CMK (cell line): ENCODE measurements at regions not wholly inside any gene's neighbourhood (a gene's known extent, or its start where the extent isn't known, plus 50 kb on each side); places are given as distances from the start of the nearest gene placed in this dataset.
"Not testable (repeated sequence)": the region's sequence is repeated elsewhere in the genome, so short reads cannot be mapped to it uniquely, and the experiment has no call there.

ENCODE experiments used
- DNase-seq: peaks from one replicate; pipeline ENCODE4 v3.0.0-alpha.2; 2010; ENCODE audit warnings: low read depth

DNA sequence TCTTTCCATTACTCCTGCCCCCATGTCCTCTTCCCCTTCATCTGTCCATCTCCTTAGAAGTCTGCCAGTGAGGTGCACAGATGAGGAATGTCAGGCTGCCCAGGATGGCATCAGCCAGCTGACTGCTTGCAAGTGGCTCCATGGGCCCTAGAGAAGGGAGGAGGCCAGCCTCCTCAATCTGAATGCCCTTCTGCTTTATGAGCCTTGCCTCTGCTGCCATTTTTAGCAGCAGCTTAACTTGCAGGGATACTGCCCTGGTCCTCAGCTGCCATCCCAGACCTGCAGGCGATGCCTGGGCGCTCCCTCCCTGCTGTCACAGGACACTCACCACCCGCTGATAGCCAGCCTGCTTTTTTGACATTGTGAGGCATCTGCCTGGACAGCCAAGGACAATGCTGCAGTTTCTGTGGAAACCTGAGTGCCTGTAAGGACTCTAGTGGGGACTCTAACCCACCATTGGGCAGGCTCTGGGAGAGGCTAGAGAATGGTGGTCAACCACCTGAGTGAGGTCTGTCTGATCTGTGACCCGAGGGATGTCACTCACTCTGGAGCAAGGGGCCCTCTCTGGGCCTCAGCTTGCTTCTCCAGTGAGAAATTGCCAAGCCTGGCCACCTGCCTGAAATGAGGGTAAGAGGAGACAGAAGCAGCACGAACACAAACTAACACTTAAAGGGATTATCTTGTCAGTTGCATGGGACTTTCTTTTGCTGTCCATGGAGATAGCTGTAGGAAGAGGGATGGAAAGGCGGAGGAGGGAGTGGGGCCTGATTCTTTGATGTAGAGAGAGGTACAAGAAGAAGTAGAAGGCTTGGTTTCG, 185.0 kb downstream of the MIS18A start:
- no peak for DNase-seq

DNA sequence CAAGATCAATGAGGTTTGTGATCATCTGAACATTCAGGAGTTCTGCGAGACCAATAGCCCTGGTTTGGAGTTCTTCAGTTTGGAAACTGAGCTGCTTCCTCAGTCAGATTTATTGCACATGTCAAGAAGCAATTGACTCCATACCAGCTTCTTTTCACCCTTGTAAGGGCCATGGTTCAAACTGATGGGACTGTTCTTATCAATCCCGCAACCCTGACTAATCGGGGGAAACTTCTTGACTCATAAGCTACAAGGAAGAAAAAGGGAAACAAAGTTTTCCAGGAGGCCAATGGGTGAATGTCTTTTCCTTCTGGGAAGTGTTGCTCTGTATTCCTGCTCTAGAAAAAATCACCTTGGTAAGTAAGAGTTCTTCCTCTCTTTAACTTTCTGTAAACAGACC, 187.9 kb downstream of the MIS18A start:
- no peak for DNase-seq

- DNase-seq, result no peak
These were observed 189.1 kb downstream of the MIS18A start for GRCh38 chr21:32089766-32090165.

DNA sequence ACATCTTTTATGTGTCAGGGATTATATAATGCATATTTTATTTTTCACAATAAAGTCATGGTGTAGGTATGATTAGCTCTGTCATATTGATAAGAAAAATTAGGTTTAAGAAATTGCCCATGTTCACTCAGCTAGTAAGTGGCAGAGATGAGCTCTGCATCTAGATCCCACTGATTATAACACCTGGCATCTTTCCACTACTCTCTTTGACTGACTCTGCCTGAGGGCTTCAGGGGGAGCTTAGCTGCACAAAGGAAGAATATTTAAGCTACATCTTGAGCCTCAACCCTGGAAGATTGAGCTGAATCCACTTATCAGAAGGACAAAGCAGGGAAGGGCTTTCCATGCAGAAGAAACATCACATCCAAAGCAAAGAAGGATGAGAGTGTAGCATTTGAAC, 190.4 kb downstream of the MIS18A start:
- no peak for DNase-seq

GRCh38 chr21:32087447-32087846, 191.4 kb downstream of the MIS18A start:
- DNase-seq, result no peak

DNA sequence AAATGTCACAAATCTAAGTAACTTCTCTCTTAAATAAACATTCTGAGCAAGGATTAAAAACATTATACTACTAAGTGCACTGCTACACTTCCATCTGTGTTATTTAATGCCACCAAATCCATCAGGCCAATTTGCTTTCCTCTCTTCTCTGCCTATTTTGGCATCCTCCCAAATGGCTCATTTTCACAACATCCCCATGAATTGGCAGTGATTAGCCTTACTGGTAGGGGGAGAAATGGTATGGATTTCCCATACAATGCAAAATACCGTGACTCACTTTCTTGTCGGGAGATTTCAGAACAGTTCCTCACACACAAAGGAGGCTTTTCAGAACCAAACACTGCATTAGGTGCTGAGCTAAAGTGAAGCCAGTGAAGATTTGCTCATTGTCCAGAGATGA, 195.7 kb downstream of the MIS18A start:
- DNase-seq, result no peak

DNA sequence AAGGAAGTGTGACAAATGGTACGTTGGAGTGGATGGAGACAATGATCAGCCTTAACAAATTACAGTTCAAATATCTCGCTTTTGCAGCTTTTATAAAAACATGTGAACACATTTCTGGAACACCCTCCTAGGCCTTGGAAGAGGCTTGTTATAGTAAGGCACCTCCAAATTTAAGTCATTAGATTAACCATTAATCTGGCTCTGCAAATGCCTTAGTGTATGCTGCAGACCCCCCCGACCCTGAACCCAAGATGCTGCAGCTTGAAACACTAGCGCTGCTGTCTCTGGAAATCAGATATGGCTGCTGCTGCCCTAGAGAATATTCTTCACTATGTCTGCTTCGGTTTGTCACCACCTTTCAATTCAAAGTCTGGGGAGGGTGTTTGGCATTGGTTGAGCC, 196.4 kb downstream of the MIS18A start:
- DNase-seq, result no peak

- DNase-seq, result no peak
These were observed 200.8 kb downstream of the HUNK start for GRCh38 chr21:32073593-32073992.

DNA sequence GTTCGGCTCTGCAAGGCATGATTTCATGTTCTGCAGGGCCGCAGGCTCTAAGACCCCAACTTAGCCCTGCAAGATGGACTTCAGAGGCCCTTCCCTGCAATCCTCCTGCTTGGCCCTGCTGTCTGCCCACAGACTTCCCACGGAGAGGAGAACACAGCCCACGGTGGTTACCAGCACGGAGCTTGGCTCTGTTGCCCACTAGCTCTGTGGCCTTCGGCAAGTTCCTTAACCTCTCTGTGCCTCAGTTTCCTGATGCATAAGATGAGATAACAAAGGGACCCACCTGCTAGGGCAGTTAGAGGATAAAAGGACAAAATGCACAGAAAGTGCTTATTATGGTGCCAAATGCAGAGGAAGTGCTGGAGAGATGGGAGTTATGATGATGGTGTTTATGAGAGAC, 200.4 kb downstream of the HUNK start:
- no peak for DNase-seq

DNA sequence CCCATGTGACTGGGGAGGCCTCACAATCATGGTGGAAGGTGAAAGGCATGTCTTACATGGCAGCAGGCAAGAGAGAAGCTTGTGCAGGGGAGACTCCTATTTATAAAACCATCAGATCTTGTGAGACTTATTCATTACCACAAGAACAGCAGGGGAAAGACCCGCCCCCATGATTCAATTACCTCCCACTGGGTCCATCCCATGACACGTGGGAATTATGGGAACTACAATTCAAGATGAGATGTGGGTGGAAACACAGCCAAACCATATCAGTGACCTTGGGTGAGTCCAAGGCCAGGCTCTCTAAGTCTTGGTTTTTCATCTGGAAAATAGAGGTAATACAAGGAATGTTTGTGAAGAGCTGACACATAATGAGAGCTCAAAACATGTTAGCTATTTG, 198.8 kb downstream of the HUNK start:
- DNase-seq, result not testable (repeated sequence)

DNA sequence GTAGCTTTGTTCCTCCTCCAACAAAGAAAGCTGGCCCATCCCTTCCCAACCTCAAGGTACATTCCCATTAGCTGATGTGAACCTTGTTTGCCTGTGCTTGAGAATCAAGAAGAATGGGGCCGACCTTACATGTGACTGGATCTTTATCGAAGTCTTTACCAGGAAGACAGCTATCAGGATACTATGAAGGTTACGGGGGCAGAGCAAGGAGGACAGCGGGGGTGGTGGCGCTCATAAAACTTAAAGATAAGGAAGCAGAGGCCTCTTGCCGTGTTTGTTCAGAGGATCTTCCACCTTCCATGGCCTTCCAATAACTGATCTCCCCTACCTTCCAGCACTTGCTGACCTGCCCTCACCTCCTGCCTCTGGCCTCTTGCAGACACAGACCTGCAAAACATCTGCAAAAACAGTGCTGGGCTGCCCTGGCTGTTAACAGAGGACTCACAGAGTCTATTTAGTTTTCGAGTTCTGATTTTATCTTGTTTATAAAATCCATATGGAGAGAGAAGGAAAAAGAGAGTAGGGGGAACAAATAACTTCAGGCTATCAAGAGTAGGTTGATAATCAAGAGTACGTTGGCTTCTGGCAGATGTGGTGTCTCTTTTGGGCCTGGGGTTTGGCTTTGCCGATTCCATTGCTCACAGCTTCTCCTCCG, 198.0 kb downstream of the HUNK start:
- no peak for DNase-seq

DNA sequence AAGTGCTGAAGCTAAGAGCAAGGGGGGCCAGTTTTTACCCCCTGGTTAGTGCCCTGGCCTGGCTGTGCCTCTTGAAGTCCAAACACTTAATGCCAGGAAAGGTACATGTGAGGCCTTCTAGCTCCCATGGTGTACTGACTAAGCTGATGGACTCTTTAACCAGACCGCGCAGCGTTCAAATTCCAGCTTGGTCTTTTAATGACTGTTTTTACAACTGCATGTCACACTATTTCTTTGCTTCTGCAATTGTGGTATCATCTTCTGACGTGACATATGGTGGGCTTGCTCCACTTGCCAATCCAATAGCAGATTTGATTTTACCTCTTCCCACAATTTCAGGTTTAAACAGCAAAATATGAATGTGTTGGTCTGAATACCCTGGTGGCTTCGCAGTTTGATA, 197.3 kb downstream of the HUNK start:
- no peak for DNase-seq

DNA sequence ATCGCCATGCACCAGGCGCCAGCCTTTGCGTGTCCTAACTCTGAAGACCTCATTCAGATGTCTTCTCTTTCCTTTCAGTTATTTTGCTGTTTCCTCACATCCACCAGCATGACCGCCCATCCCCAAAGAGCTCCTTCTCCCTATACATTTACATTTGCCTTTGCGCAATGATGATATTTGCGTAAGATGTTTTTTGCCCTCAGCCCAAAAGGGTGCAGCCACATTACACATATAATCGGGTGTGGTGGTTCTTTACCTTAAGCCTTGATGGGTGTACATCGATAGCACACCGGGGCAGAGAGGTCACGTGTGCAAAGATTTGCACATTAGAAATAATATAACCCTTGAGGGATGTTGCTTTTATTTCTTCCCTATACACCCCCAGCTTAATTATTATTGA, 192.8 kb downstream of the HUNK start:
- DNase-seq, result no peak

GRCh38 chr21:32064281-32064910, 191.6 kb downstream of the HUNK start:
- no peak for DNase-seq

- DNase-seq, result no peak
These were observed 189.9 kb downstream of the HUNK start for GRCh38 chr21:32062591-32063227.

DNA sequence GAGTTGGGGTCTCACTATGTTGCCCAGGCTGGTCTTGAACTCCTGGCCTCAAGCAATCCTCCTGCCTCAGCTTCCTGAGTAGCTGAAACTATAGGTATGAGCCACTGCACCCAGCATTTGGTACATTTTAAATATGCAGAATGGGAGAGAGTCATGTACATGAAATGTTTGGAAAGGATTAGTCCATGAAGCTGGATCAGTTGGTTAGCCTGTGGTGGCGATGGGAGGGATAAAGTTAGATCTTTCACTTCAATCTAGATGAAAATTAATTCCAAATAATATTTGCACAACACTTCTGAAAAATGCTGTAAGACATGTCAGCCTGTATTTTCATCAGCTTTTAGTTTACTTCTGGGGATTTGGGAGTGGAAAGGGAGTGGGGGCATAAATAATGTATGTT, 188.9 kb downstream of the HUNK start:
- no peak for DNase-seq

DNA sequence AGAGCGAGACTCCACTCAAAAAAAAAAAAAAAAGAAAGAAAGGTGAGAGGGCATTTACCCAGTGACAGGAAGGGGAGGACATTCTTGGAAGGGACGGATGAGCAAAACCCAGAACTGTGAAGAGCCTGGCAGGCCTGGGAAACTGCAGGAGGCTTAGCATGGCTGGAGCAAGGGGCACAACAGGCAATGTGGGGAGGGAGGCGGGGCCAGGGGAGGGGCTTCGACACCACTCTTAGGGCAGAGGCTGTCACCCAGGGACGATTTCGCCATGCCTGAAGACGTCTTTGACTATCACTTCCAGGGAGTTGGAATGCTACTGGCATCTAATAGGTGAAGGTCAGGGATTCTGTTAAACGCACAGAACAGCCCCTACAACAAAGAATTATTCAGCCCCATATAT, 184.0 kb downstream of the HUNK start:
- DNase-seq, result no peak

DNA sequence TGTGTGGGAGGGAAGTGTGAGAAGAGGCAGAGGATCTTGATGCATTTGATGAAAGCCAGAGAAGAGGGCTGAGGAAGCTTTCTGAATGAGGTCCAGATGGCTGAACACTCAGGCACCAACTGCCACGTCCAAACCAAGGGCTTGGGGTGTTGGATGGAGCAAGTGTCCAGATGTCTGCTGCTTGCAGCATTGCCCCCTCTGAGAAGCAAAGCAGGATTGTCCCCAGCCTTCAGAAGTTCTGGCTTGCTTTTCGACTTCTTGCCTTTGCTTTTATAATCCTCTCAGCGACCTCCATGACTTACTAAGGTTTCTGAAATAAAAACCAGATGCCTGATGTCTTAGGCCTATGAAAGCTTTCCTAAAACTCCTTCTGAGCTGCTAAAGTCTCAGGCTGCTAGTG, 182.5 kb downstream of the HUNK start:
- no peak for DNase-seq
